ENCODE measurements at regions not wholly inside any gene's neighbourhood (a gene's known extent, or its start where the extent isn't known, plus 50 kb on each side); places are given as distances from the start of the nearest gene placed in this dataset.

DNA sequence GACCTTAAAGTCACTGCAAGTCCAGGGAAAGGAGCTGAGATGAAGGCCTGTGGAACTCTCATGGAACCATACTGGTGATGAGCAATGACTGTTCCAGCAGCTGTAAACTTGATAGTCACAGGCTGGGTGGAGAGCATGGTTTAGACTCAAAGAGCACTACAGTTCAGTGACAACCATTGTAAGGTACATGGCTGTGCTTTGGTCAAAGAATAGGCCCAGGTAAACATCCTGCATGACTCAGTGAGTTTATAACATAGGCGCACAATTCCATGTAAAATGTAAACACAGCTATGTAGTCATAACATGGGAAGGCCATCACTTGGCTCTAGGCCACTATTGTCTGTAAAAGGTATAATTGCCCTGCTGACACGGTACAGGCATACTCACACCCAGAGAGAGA, 119.3 kb upstream of the FSCB start:
- Histone ChIP-seq H3K27ac (ENCODE audit: insufficient read depth, low read length, poor library complexity, severe bottlenecking) (no peak overlapping the region), H3K36me3 (ENCODE audit: control insufficient read depth, insufficient read depth, low read length) (no peaks in the 10 kb centered on the region), H3K4me1 (ENCODE audit: control insufficient read depth, insufficient read depth, low read length, poor library complexity, severe bottlenecking) (no peaks in the 10 kb centered on the region), H3K4me3 (ENCODE audit: low read depth, low read length) (no peak overlapping the region), H3K27me3 (ENCODE audit: control insufficient read depth, insufficient read depth, low read length) (no peaks in the 10 kb centered on the region), H3K9me3 (ENCODE audit: control insufficient read depth in 2 of 2, low read length in 2 of 2) (no peaks in the 10 kb centered on the region)
- Mint-ChIP-seq H3K4me3 (no peak overlapping the region), H3K27me3 (no peaks in the 10 kb centered on the region), H3K4me1 (no peaks in the 10 kb centered on the region), H3K9me3 (peaks cover 0 to 7% (median 3%) of the 10 kb centered on the region in 7 donors), H3K36me3 (no peaks in the 10 kb centered on the region), H3K27ac (no peak overlapping the region)
- DNase-seq (no peak), ATAC-seq (ENCODE audit: low read depth in 2 of 2) (no peak)

DNA sequence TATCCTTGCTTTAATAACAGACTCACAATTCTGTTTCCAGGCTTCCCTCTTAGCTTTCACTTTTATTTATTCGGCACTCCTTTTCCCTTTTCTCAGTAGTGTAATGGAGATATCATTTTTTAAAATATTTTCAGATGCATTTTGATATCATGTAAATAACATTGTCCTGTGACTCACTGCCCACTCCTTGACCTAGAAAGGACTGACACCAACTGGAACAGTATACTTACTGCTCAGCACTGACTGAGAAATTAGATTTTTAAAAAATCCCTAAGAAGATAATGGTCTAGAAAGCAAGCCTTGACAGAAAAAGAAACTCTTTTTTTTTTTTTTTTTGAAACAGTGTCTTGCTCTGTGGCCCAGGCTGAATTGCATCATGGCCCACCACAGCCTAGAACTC, 118.0 kb upstream of the FSCB start:
- Mint-ChIP-seq H3K27me3 (no peaks in the 10 kb centered on the region), H3K36me3 (no peaks in the 10 kb centered on the region), H3K4me1 (no peaks in the 10 kb centered on the region), H3K9me3 (peaks cover 0 to 6% (median 2%) of the 10 kb centered on the region in 7 donors), H3K4me3 (no peak overlapping the region), H3K27ac (no peak overlapping the region)
- H3K4me1 ChIP-seq (ENCODE audit: control insufficient read depth, insufficient read depth, low read length, poor library complexity, severe bottlenecking): no peaks in the 10 kb centered on the region
- H3K9me3 ChIP-seq (ENCODE audit: control insufficient read depth in 2 of 2, low read length in 2 of 2): no peaks in the 10 kb centered on the region
- DNase-seq (no peak), ATAC-seq (ENCODE audit: low read depth in 2 of 2) (no peak)
- H3K27me3 ChIP-seq (ENCODE audit: control insufficient read depth, insufficient read depth, low read length): no peaks in the 10 kb centered on the region
- H3K36me3 ChIP-seq (ENCODE audit: control insufficient read depth, insufficient read depth, low read length): no peaks in the 10 kb centered on the region
- no peak overlapping the region for H3K27ac ChIP-seq (ENCODE audit: insufficient read depth, low read length, poor library complexity, severe bottlenecking)
- no peak overlapping the region for H3K4me3 ChIP-seq (ENCODE audit: low read depth, low read length)

GRCh38 chr14:44620121-44621019, 113.3 kb upstream of the FSCB start:
- H3K27me3 Mint-ChIP-seq: no peaks in the 10 kb centered on the region
- no peaks in the 10 kb centered on the region for H3K4me1 ChIP-seq (ENCODE audit: control insufficient read depth, insufficient read depth, low read length, poor library complexity, severe bottlenecking)
- no peak for DNase-seq
- no peaks in the 10 kb centered on the region for H3K4me1 Mint-ChIP-seq
- no peaks in the 10 kb centered on the region for H3K36me3 ChIP-seq (ENCODE audit: control insufficient read depth, insufficient read depth, low read length)
- H3K4me3 ChIP-seq (ENCODE audit: low read depth, low read length): no peak overlapping the region
- H3K36me3 Mint-ChIP-seq: no peaks in the 10 kb centered on the region
- H3K9me3 Mint-ChIP-seq: peaks cover 0 to 3% (median 0%) of the 10 kb centered on the region in 7 donors
- H3K27me3 ChIP-seq (ENCODE audit: control insufficient read depth, insufficient read depth, low read length): no peaks in the 10 kb centered on the region
- no peak overlapping the region for H3K4me3 Mint-ChIP-seq
- H3K27ac ChIP-seq (ENCODE audit: insufficient read depth, low read length, poor library complexity, severe bottlenecking): no peak overlapping the region
- no peak for ATAC-seq (ENCODE audit: low read depth in 2 of 2)
- no peak overlapping the region for H3K27ac Mint-ChIP-seq
- no peaks in the 10 kb centered on the region for H3K9me3 ChIP-seq (ENCODE audit: control insufficient read depth in 2 of 2, low read length in 2 of 2)

GRCh38 chr14:44616204-44616603, 109.1 kb upstream of the FSCB start:
- ATAC-seq (ENCODE audit: low read depth in 2 of 2) (no peak), DNase-seq (no peak)
- Histone ChIP-seq H3K4me3 (ENCODE audit: low read depth, low read length) (no peak overlapping the region), H3K4me1 (ENCODE audit: control insufficient read depth, insufficient read depth, low read length, poor library complexity, severe bottlenecking) (no peaks in the 10 kb centered on the region), H3K27me3 (ENCODE audit: control insufficient read depth, insufficient read depth, low read length) (no peaks in the 10 kb centered on the region), H3K27ac (ENCODE audit: insufficient read depth, low read length, poor library complexity, severe bottlenecking) (no peak overlapping the region), H3K36me3 (ENCODE audit: control insufficient read depth, insufficient read depth, low read length) (no peaks in the 10 kb centered on the region), H3K9me3 (ENCODE audit: control insufficient read depth in 2 of 2, low read length in 2 of 2) (no peaks in the 10 kb centered on the region)
- Mint-ChIP-seq H3K36me3 (no peaks in the 10 kb centered on the region), H3K27ac (no peak overlapping the region), H3K9me3 (peaks cover 0 to 2% (median 0%) of the 10 kb centered on the region in 7 donors), H3K27me3 (no peaks in the 10 kb centered on the region), H3K4me1 (no peaks in the 10 kb centered on the region), H3K4me3 (no peak overlapping the region)

DNA sequence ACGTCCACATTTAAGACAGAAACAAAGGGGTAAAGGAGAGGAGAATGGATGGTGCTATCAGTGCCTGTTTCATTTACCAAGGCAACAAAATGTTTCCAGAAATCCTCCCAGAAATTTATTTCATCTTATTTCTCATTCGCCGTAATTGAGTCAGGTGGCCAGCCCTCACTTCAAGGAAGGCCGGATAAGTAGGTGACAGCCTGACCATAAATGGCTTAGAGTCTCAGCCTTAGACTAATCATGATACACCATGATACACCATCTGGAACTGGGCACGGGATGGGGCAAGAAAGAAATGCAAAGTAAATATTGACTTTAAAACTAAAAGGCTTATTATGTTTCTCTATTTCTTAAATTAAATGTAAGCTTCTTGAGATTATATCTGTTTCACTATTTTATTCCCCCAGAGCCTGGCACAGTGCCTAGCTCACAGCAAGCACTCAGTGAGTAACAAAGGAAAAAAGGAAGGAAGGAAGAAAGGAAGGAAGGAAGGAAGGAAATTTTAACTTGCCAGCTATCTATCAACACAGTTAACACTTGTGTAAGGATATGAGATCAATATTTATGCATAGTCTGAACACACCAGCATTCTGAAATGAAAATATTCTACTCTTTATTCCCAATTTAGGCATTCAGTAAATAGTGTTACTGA, 106.1 kb upstream of the FSCB start:
- H3K4me3 Mint-ChIP-seq: no peak overlapping the region
- H3K27me3 Mint-ChIP-seq: no peaks in the 10 kb centered on the region
- H3K9me3 ChIP-seq (ENCODE audit: control insufficient read depth in 2 of 2, low read length in 2 of 2): no peaks in the 10 kb centered on the region
- no peak overlapping the region for H3K4me3 ChIP-seq (ENCODE audit: low read depth, low read length)
- no peak for ATAC-seq (ENCODE audit: low read depth in 2 of 2)
- no peaks in the 10 kb centered on the region for H3K36me3 ChIP-seq (ENCODE audit: control insufficient read depth, insufficient read depth, low read length)
- H3K27me3 ChIP-seq (ENCODE audit: control insufficient read depth, insufficient read depth, low read length): no peaks in the 10 kb centered on the region
- H3K27ac Mint-ChIP-seq: no peak overlapping the region
- H3K4me1 ChIP-seq (ENCODE audit: control insufficient read depth, insufficient read depth, low read length, poor library complexity, severe bottlenecking): no peaks in the 10 kb centered on the region
- DNase-seq: no peak
- H3K36me3 Mint-ChIP-seq: no peaks in the 10 kb centered on the region
- peaks cover 0 to 2% (median 0%) of the 10 kb centered on the region in 7 donors for H3K9me3 Mint-ChIP-seq
- H3K27ac ChIP-seq (ENCODE audit: insufficient read depth, low read length, poor library complexity, severe bottlenecking): no peak overlapping the region
- no peaks in the 10 kb centered on the region for H3K4me1 Mint-ChIP-seq

DNA sequence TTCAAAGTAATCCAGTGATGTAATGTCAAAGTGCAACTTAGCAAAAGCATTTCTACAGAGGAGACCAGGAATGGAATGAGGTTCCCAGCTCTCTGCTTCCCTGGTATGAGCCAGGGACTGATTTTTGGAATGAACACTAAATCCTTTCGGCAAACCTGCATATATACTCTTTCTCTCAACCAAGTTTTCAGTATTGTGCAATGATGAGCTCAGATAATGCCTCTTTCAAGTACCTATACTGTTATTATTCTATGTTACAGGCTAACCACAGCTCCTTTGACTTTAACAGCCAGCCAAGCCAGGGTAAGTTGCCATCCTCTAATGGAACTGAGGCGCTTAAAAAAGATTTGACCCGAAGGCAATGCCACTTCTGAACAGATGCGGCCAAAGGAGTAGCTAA, 104.9 kb upstream of the FSCB start:
- DNase-seq: no peak
- no peaks in the 10 kb centered on the region for H3K4me1 Mint-ChIP-seq
- H3K9me3 Mint-ChIP-seq: peaks cover 0 to 5% (median 0%) of the 10 kb centered on the region in 7 donors

DNA sequence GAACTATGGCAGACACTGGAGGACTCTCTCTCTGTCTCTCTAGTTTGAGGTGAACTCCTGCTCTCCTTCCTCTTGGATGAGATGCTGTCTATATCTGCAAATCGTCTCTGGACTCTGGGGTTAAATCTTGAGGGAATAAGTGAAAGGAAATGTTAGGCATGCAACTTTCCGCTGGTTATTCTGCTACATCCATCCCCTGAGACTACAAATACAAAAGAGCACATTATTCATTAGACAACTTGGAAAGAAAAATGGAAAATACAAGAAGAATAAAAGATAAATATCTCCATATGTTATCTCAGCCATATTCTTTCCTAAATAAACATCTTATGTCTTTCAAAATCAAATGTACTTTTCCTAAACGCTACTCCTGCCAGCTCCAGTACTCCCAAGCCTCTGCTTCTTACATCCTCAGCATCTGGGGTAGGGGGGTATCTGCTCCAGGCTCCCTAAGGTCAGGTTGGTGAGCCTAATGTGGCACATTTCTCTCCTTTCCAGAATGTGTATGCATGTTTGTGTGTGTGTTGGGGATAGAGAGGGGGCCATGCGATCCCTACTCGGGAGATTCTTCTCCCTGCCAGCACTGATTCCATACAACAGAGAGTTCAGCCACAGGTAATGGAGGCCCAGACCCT, 102.9 kb upstream of the FSCB start:
- Mint-ChIP-seq H3K27ac (no peak overlapping the region), H3K4me1 (no peaks in the 10 kb centered on the region), H3K27me3 (no peaks in the 10 kb centered on the region), H3K9me3 (peaks cover 0 to 7% (median 0%) of the 10 kb centered on the region in 7 donors), H3K4me3 (no peak overlapping the region), H3K36me3 (no peaks in the 10 kb centered on the region)
- ATAC-seq (ENCODE audit: low read depth in 2 of 2) (no peak), DNase-seq (no peak)
- Histone ChIP-seq H3K27ac (ENCODE audit: insufficient read depth, low read length, poor library complexity, severe bottlenecking) (no peak overlapping the region), H3K36me3 (ENCODE audit: control insufficient read depth, insufficient read depth, low read length) (no peaks in the 10 kb centered on the region), H3K4me3 (ENCODE audit: low read depth, low read length) (no peak overlapping the region), H3K9me3 (ENCODE audit: control insufficient read depth in 2 of 2, low read length in 2 of 2) (no peaks in the 10 kb centered on the region), H3K4me1 (ENCODE audit: control insufficient read depth, insufficient read depth, low read length, poor library complexity, severe bottlenecking) (no peaks in the 10 kb centered on the region), H3K27me3 (ENCODE audit: control insufficient read depth, insufficient read depth, low read length) (no peaks in the 10 kb centered on the region)

More for the DNA sequence above, 104.9 kb upstream of the FSCB start:
- ATAC-seq (ENCODE audit: low read depth in 2 of 2): no peak
- Mint-ChIP-seq H3K36me3 (no peaks in the 10 kb centered on the region), H3K4me3 (no peak overlapping the region), H3K27me3 (no peaks in the 10 kb centered on the region), H3K27ac (no peak overlapping the region)
- no peak overlapping the region for H3K27ac ChIP-seq (ENCODE audit: insufficient read depth, low read length, poor library complexity, severe bottlenecking)
- no peaks in the 10 kb centered on the region for H3K27me3 ChIP-seq (ENCODE audit: control insufficient read depth, insufficient read depth, low read length)
- H3K36me3 ChIP-seq (ENCODE audit: control insufficient read depth, insufficient read depth, low read length): no peaks in the 10 kb centered on the region
- no peak overlapping the region for H3K4me3 ChIP-seq (ENCODE audit: low read depth, low read length)
- no peaks in the 10 kb centered on the region for H3K4me1 ChIP-seq (ENCODE audit: control insufficient read depth, insufficient read depth, low read length, poor library complexity, severe bottlenecking)
- no peaks in the 10 kb centered on the region for H3K9me3 ChIP-seq (ENCODE audit: control insufficient read depth in 2 of 2, low read length in 2 of 2)
